Ovary (tissue), 7 donors: ENCODE measurements at regions not wholly inside any gene's neighbourhood (a gene's known extent, or its start where the extent isn't known, plus 50 kb on each side); places are given as distances from the start of the nearest gene placed in this dataset.

Source experiments
- DNase-seq, 5 donors: peaks; one replicate each; pipeline ENCODE4 v3.0.0-alpha.2; 2019 to 2020
- H3K27ac ChIP-seq, 2 donors: fragments of 200-600 bp; one replicate each; pipeline versions ENCODE4 v1.5.1 to v1.8.0; 2019 to 2022
- H3K27me3 ChIP-seq: fragments of 200-600 bp; one replicate; pipeline ENCODE4 v1.8.0; 2022
- H3K36me3 ChIP-seq: fragments of 200-600 bp; sonication (generic); one replicate; pipeline ENCODE4 v1.5.1; 2019
- H3K4me1 ChIP-seq: one replicate; pipeline ENCODE4 v1.8.1; 2013; ENCODE audit warnings: mild to moderate bottlenecking, moderate library complexity; ENCODE audit not compliant: insufficient read depth
- H3K4me3 ChIP-seq: fragments of 200-600 bp; sonication (generic); one replicate; pipeline ENCODE4 v1.5.1; 2017
- H3K9me3 ChIP-seq, 2 donors: fragments of 200-600 bp in 1 of 2; sonication (generic) in 1 of 2; one replicate each; pipeline versions ENCODE4 v1.5.1 to v1.8.1; 2013 to 2019; ENCODE audit warnings: mild to moderate bottlenecking in 1 of 2, moderate library complexity in 1 of 2
- CTCF ChIP-seq, 3 donors: fragments of 450-650 bp in 2 of 3; fragments of 200-600 bp in 1 of 3; IDR thresholded peaks; one replicate each; pipeline versions ENCODE4 v1.5.1 to v1.8.0; 2016 to 2022; ENCODE audit warnings: antibody characterized with exemption in 3 of 3, mild to moderate bottlenecking in 1 of 3
- EP300 ChIP-seq: sonication (generic); formaldehyde crosslinking; IDR thresholded peaks from one replicate; pipeline ENCODE4 v1.6.1; 2017; ENCODE audit warnings: antibody characterized with exemption
- POLR2A ChIP-seq: fragments of 450-650 bp; IDR thresholded peaks from one replicate; pipeline ENCODE4 v1.6.1; 2017; ENCODE audit warnings: antibody characterized with exemption, mild to moderate bottlenecking, moderate library complexity
- WGBS, 3 donors: extraction: QIAGEN DNeasy Blood & Tissue Kit in 1 of 3; methylation state at CpG; one replicate each; pipeline versions ENCODE4 v1.1.5 to v1.1.7; 2013 to 2017; 5-methylcytosine and 5-hydroxymethylcytosine counted together
- intact Hi-C, 4 donors: fragments of 100-400 bp; cut with DNase I; formaldehyde crosslinking; loops; one replicate each; pipeline versions ENCODE4 v1.11.0 to v1.15.1; 2022 to 2023
- donor health status: DM: no; HTN: no; CAD: no; lungs with moderate emphysema.
- donor health status: DM: no; HTN: no; CAD: no.
- donor health status: Bipolar disorder and iron deficiency.
- donor health status: DM: no; HTN: no; CAD: no.
- donor health status: DM: yes; HTN: yes; CAD: no.

GRCh38 chr15:93239993-93240392 is 151.0 kb upstream of the RGMA start:
- Histone ChIP-seq H3K4me3 (no peak overlapping the region), H3K27me3 (no peaks in the 10 kb centered on the region), H3K36me3 (no peaks in the 10 kb centered on the region), H3K27ac (no peak overlapping the region), H3K9me3 (no peaks in the 10 kb centered on the region), H3K4me1 (peaks cover 3% of the 10 kb centered on the region)
- WGBS, 3 donors: 92 to 97% (median 96%) methylated on average over 3 of the region's 3 CpGs
- no peak for TF ChIP-seq POLR2A
- intact Hi-C loops: no loop called here
- DNase-seq: no peak

GRCh38 chr15:93239591-93239990 is 150.6 kb upstream of the RGMA start:
- 97% methylated on average over 8 of the region's 8 CpGs for WGBS, 3 donors
- DNase-seq: no peak
- Histone ChIP-seq H3K27ac (no peak overlapping the region), H3K27me3 (no peaks in the 10 kb centered on the region), H3K9me3 (no peaks in the 10 kb centered on the region), H3K36me3 (no peaks in the 10 kb centered on the region), H3K4me3 (no peak overlapping the region), H3K4me1 (no peaks in the 10 kb centered on the region)
- intact Hi-C loops: no loop called here
- TF ChIP-seq CTCF (IDR thresholded peaks at IDR 0.05) (no peak), EP300 (no peak), POLR2A (no peak)

- Histone ChIP-seq H3K27ac (no peak overlapping the region), H3K27me3 (no peaks in the 10 kb centered on the region), H3K4me1 (no peaks in the 10 kb centered on the region), H3K36me3 (no peaks in the 10 kb centered on the region), H3K4me3 (no peak overlapping the region), H3K9me3 (no peaks in the 10 kb centered on the region)
- DNase-seq: no peak
- WGBS, 3 donors: 86 to 90% (median 88%) methylated on average over 8 of the region's 8 CpGs
- TF ChIP-seq EP300 (no peak), CTCF (IDR thresholded peaks at IDR 0.05) (no peak), POLR2A (no peak)
- intact Hi-C loops: no loop called here
Observed at GRCh38 chr15:93238641-93239040, 149.6 kb upstream of the RGMA start.

GRCh38 chr15:93235926-93236780 is 147.1 kb upstream of the RGMA start:
- no peak for TF ChIP-seq EP300
- no peak for TF ChIP-seq CTCF (IDR thresholded peaks at IDR 0.05)
- TF ChIP-seq POLR2A: no peak
- no peak overlapping the region for H3K27ac ChIP-seq
- intact Hi-C loops: no loop called here
- no peaks in the 10 kb centered on the region for H3K4me1 ChIP-seq
- H3K4me3 ChIP-seq: no peak overlapping the region
- no peaks in the 10 kb centered on the region for H3K36me3 ChIP-seq
- no peaks in the 10 kb centered on the region for H3K9me3 ChIP-seq
- WGBS, 3 donors: 70 to 76% (median 72%) methylated on average over 17 of the region's 17 CpGs
- no peak for DNase-seq
- H3K27me3 ChIP-seq: no peaks in the 10 kb centered on the region

- no peaks in the 10 kb centered on the region for H3K27me3 ChIP-seq
- H3K4me1 ChIP-seq: no peaks in the 10 kb centered on the region
- 59 to 73% (median 68%) methylated on average over 5 of the region's 5 CpGs for WGBS, 3 donors
- H3K9me3 ChIP-seq: no peaks in the 10 kb centered on the region
- TF ChIP-seq CTCF (IDR thresholded peaks at IDR 0.05) (no peak), POLR2A (no peak), EP300 (no peak)
- no peak overlapping the region for H3K4me3 ChIP-seq
- no peak overlapping the region for H3K27ac ChIP-seq
- intact Hi-C loops: no loop called here
- no peak for DNase-seq
- H3K36me3 ChIP-seq: no peaks in the 10 kb centered on the region
Observed at GRCh38 chr15:93235269-93235668, 146.3 kb upstream of the RGMA start.
